Dermis blood vessel endothelial cell (primary cell): ENCODE measurements at regions not wholly inside any gene's neighbourhood (a gene's known extent, or its start where the extent isn't known, plus 50 kb on each side); places are given as distances from the start of the nearest gene placed in this dataset.

Experiments
- DNase-seq: peaks from one replicate; pipeline ENCODE4 v3.0.0; 2010

GRCh38 chr1:55554611-55555010 lies 339.4 kb upstream of the USP24 start:
- no peak for DNase-seq

- DNase-seq: no peak
These were observed 337.5 kb upstream of the USP24 start for GRCh38 chr1:55552636-55553035.

- no peak for DNase-seq
These were observed 332.2 kb upstream of the USP24 start for GRCh38 chr1:55547405-55547804.

GRCh38 chr1:55546553-55546952 lies 331.4 kb upstream of the USP24 start:
- DNase-seq: no peak

GRCh38 chr1:55544826-55545225 lies 329.7 kb upstream of the USP24 start:
- no peak for DNase-seq

- DNase-seq: no peak
These were observed 327.8 kb upstream of the USP24 start for GRCh38 chr1:55542901-55543504.

- no peak for DNase-seq
These were observed 326.1 kb upstream of the USP24 start for GRCh38 chr1:55541296-55541695.

- DNase-seq: peak; percentile 23
These were observed 324.7 kb upstream of the USP24 start for GRCh38 chr1:55539652-55540512.

- DNase-seq: no peak
These were observed 323.3 kb upstream of the USP24 start for GRCh38 chr1:55538428-55538827.

- no peak for DNase-seq
These were observed 321.3 kb upstream of the USP24 start for GRCh38 chr1:55536545-55536865.

GRCh38 chr1:55535724-55536544 lies 320.8 kb upstream of the USP24 start:
- no peak for DNase-seq

- no peak for DNase-seq
These were observed 319.5 kb upstream of the USP24 start for GRCh38 chr1:55534565-55535121.

- no peak for DNase-seq
These were observed 316.5 kb upstream of the USP24 start for GRCh38 chr1:55531644-55532043.

GRCh38 chr1:55530749-55531478 lies 315.8 kb upstream of the USP24 start:
- no peak for DNase-seq

GRCh38 chr1:55529017-55529416 lies 313.9 kb upstream of the USP24 start:
- no peak for DNase-seq

- DNase-seq: no peak
These were observed 312.7 kb upstream of the USP24 start for GRCh38 chr1:55527831-55528230.

GRCh38 chr1:55526716-55527115 lies 311.6 kb upstream of the USP24 start:
- DNase-seq: no peak

GRCh38 chr1:55524006-55524405 lies 308.8 kb upstream of the USP24 start:
- DNase-seq: no peak

- no peak for DNase-seq
These were observed 307.8 kb upstream of the USP24 start for GRCh38 chr1:55522982-55523381.

- no peak for DNase-seq
These were observed 307.3 kb upstream of the USP24 start for GRCh38 chr1:55522353-55522903.

- DNase-seq: no peak
These were observed 305.7 kb upstream of the USP24 start for GRCh38 chr1:55520861-55521260.
